SK-N-SH (cell line): ENCODE measurements at regions not wholly inside any gene's neighbourhood (a gene's known extent, or its start where the extent isn't known, plus 50 kb on each side); places are given as distances from the start of the nearest gene placed in this dataset.
"Not testable (repeated sequence)": the region's sequence is repeated elsewhere in the genome, so short reads cannot be mapped to it uniquely, and the experiment has no call there.

Source experiments
- CTCF ChIA-PET: fragments of 300-600, 350-600 bp; formaldehyde crosslinking; extraction: SDS; loops from one replicate; lab custom pipeline; 2021; lab: Yijun Ruan, JAX
- POLR2A ChIA-PET: fragments of 350-600 bp; sonication (Branson Sonifier 250); formaldehyde crosslinking; extraction: SDS; loops from one replicate; lab custom pipeline; 2020; ENCODE audit warnings: antibody characterized with exemption, inconsistent platforms; lab: Yijun Ruan, JAX
- DNase-seq: peaks from one replicate; pipeline ENCODE4 v3.0.0; 2012
- H2AFZ ChIP-seq: fragments of 200-600 bp; sonication (generic); 2 replicates; pipeline ENCODE4 v1.8.1; 2016; ENCODE audit warnings: antibody characterized with exemption, mild to moderate bottlenecking, low read depth
- H3F3A ChIP-seq: fragments of 200-600 bp; sonication (generic); replicated peaks from 2 replicates; pipeline ENCODE3; 2016; ENCODE audit warnings: antibody characterized with exemption, mild to moderate bottlenecking; ENCODE audit not compliant: insufficient read depth
- H3K27ac ChIP-seq, 2 experiments: fragments of 200-500 bp in 1 of 2; fragments of 200-600 bp in 1 of 2; sonication (Bioruptor generic) in 1 of 2; sonication (generic), shearing (Covaris generic) in 1 of 2; 2 replicates each; pipeline versions ENCODE4 v1.5.1 to v1.6.1; 2014 to 2016; ENCODE audit warnings: low read depth in 2 of 2, inconsistent platforms in 1 of 2, low read length in 1 of 2, mild to moderate bottlenecking in 1 of 2, mixed read lengths in 1 of 2
- H3K27me3 ChIP-seq: fragments of 200-600 bp; sonication (generic), shearing (Covaris generic); 2 replicates; pipeline ENCODE4 v1.6.1; 2016; ENCODE audit warnings: mixed run types; ENCODE audit not compliant: insufficient read depth
- H3K36me3 ChIP-seq, 2 experiments: fragments of 200-500 bp in 1 of 2; fragments of 200-600 bp in 1 of 2; sonication (Bioruptor generic) in 1 of 2; sonication (generic) in 1 of 2; replicated peaks in 1 of 2; 2 replicates each; pipeline versions ENCODE3 to v1.5.1; 2014 to 2016; ENCODE audit warnings: low read length in 1 of 2, mild to moderate bottlenecking in 1 of 2; ENCODE audit not compliant: insufficient read depth in 2 of 2, control insufficient read depth in 1 of 2
- H3K4me1 ChIP-seq, 2 experiments: fragments of 200-500 bp in 1 of 2; fragments of 200-600 bp in 1 of 2; sonication (Bioruptor generic) in 1 of 2; sonication (generic), shearing (Covaris generic) in 1 of 2; 2 replicates each; pipeline versions ENCODE4 v1.5.1 to v1.6.1; 2014 to 2016; ENCODE audit warnings: low read depth in 1 of 2, low read length in 1 of 2, mixed run types in 1 of 2; ENCODE audit not compliant: insufficient read depth in 2 of 2, control insufficient read depth in 1 of 2
- H3K4me2 ChIP-seq: fragments of 200-600 bp; sonication (generic), shearing (Covaris generic); 2 replicates; pipeline ENCODE4 v1.6.1; 2017; ENCODE audit warnings: mixed run types
- H3K4me3 ChIP-seq, 2 experiments: fragments of 200-500 bp in 1 of 2; fragments of 200-600 bp in 1 of 2; sonication (Bioruptor generic) in 1 of 2; sonication (generic), shearing (Covaris generic) in 1 of 2; 2 replicates each; pipeline versions ENCODE4 v1.5.1 to v1.8.1; 2014 to 2016; ENCODE audit warnings: low read depth in 2 of 2, inconsistent platforms in 1 of 2, low read length in 1 of 2, mild to moderate bottlenecking in 1 of 2, mixed read lengths in 1 of 2, moderate library complexity in 1 of 2
- H3K79me2 ChIP-seq: fragments of 200-600 bp; sonication (generic); 2 replicates; pipeline ENCODE4 v1.8.1; 2017; ENCODE audit warnings: mild to moderate bottlenecking; ENCODE audit not compliant: insufficient read depth
- H3K9ac ChIP-seq: fragments of 200-600 bp; sonication (generic); 2 replicates; pipeline ENCODE4 v1.6.1; 2017; ENCODE audit warnings: mixed run types
- H3K9me2 ChIP-seq: fragments of 200-600 bp; sonication (generic); 2 replicates; pipeline ENCODE4 v1.6.1; 2017; ENCODE audit warnings: mixed run types
- H3K9me3 ChIP-seq: fragments of 200-600 bp; sonication (generic); 2 replicates; pipeline ENCODE4 v1.6.1; 2017; ENCODE audit warnings: mixed run types, mild to moderate bottlenecking, moderate library complexity
- H4K20me1 ChIP-seq: fragments of 200-600 bp; sonication (generic); 2 replicates; pipeline ENCODE4 v1.6.1; 2017; ENCODE audit warnings: mild to moderate bottlenecking, mixed run types; ENCODE audit not compliant: insufficient read depth
- CHD2 ChIP-seq: fragments of 150-350 bp; IDR thresholded peaks from 2 replicates; pipeline ENCODE4 v1.6.1; 2018; ENCODE audit warnings: low read length; ENCODE audit not compliant: partially characterized antibody
- FOXM1 ChIP-seq: IDR thresholded peaks from 2 replicates; pipeline ENCODE4 v1.4.0; 2012; ENCODE audit warnings: low read depth, mild to moderate bottlenecking
- GABPA ChIP-seq: IDR thresholded peaks from 2 replicates; pipeline ENCODE4 v1.4.0; 2012; ENCODE audit warnings: low read depth, mild to moderate bottlenecking
- JUND ChIP-seq: IDR thresholded peaks from 2 replicates; pipeline ENCODE4 v1.4.0; 2012
- MAX ChIP-seq: IDR thresholded peaks from 2 replicates; pipeline ENCODE4 v1.4.0; 2012; ENCODE audit warnings: low read depth
- NFIC ChIP-seq: IDR thresholded peaks from 2 replicates; pipeline ENCODE4 v1.4.0; 2012; ENCODE audit warnings: borderline replicate concordance
- NRF1 ChIP-seq: IDR thresholded peaks from 2 replicates; pipeline ENCODE4 v1.6.1; 2012; ENCODE audit warnings: low read depth, mild to moderate bottlenecking, low read length
- PBX3 ChIP-seq: IDR thresholded peaks from 2 replicates; pipeline ENCODE4; 2012
- RCOR1 ChIP-seq: fragments of 150-350 bp; IDR thresholded peaks from 2 replicates; pipeline ENCODE4 v1.6.1; 2017; ENCODE audit warnings: antibody characterized with exemption, low read length
- RXRA ChIP-seq: IDR thresholded peaks from 2 replicates; pipeline ENCODE4 v1.4.0; 2012; ENCODE audit warnings: low read depth, mild to moderate bottlenecking, borderline replicate concordance
- SMC3 ChIP-seq: IDR thresholded peaks from 2 replicates; pipeline ENCODE4 v1.6.1; 2012; ENCODE audit warnings: low read depth, low read length, improper control_type of control experiment
- TAF1 ChIP-seq: IDR thresholded peaks from 2 replicates; pipeline ENCODE4 v1.6.1; 2012; ENCODE audit warnings: low read depth, mild to moderate bottlenecking, low read length, moderate library complexity, borderline replicate concordance
- TEAD4 ChIP-seq: IDR thresholded peaks from 2 replicates; pipeline ENCODE4 v1.4.0; 2012; ENCODE audit warnings: mild to moderate bottlenecking, borderline replicate concordance; ENCODE audit not compliant: insufficient read depth
- USF2 ChIP-seq: fragments of 150-350 bp; IDR thresholded peaks from 2 replicates; pipeline ENCODE4 v1.6.1; 2017; ENCODE audit warnings: antibody characterized with exemption, low read length, low read depth, borderline replicate concordance
- WGBS: methylation state at CpG from one replicate; pipeline ENCODE4 v1.1.6; 2017; ENCODE audit warnings: low lambda C conversion rate; 5-methylcytosine and 5-hydroxymethylcytosine counted together
- TF ChIP-seq, protein P1 (sequence below): fragments of 200-600 bp; sonication (generic); IDR thresholded peaks from 2 replicates; pipeline ENCODE4 v1.6.1; 2017; ENCODE audit warnings: antibody characterized with exemption, mild to moderate bottlenecking, moderate library complexity

DNA sequence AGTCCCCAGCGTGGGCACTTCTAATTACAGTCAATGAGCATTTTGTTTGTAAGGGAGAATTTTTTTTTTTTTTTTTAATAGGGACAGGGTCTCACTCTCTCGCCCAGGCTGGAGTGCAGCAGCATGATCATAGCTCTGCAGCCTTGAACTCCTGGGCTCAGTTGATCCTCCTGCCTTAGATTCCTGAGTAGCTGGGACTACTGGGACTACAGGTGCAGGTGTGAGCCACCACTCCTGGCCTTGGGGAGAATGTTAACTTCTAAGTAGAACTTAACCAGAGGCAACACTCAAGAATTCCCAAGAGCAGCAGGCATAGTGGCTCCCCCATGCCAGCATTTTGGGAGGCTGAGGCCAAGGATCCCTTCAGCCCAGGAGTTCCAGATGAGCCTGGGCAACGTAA, 52.9 kb upstream of the ZNF217 start:
- Histone ChIP-seq H3K36me3 (no peaks in the 10 kb centered on the region), H3K4me1 (peaks cover 0 to 19% of the 10 kb centered on the region in 2 experiments; a peak in 3 of 4 replicates), H3K4me3 (no peak overlapping the region), H3K4me2 (no peak overlapping the region), H3K9me3 (no peaks in the 10 kb centered on the region), H3F3A (peaks cover 27% of the 10 kb centered on the region), H3K27ac (no peak overlapping the region), H3K27me3 (no peaks in the 10 kb centered on the region)
- WGBS, result 91% methylated on average over 3 of the region's 3 CpGs
- TF ChIP-seq RXRA, result no peak
- TF ChIP-seq FOXM1, result no peak
- no peak for TF ChIP-seq USF2
- TF ChIP-seq GABPA, result no peak
- no peak for TF ChIP-seq CHD2
- TF ChIP-seq RCOR1, result no peak
- no peak for TF ChIP-seq TEAD4
- TF ChIP-seq NFIC, result no peak
- no peak for TF ChIP-seq JUND
- TF ChIP-seq, all 33 proteins: peak for 0
- Histone ChIP-seq H4K20me1 (no peaks in the 10 kb centered on the region), H3K9ac (no peak overlapping the region), H3K79me2 (no peaks in the 10 kb centered on the region), H2AFZ (no peak overlapping the region), H3K9me2 (no peaks in the 10 kb centered on the region)
- no peak for DNase-seq
- POLR2A ChIA-PET, result interaction anchor here (0.6 kb wide), 1 partner anchor 111 kb away, joined by 4 read pairs; no protein-coding TSS in a partner anchor
- CTCF ChIA-PET, result no interaction called here

GRCh38 chr20:53645582-53645897, 51.9 kb upstream of the ZNF217 start:
- Histone ChIP-seq H3K9ac (no peak overlapping the region), H3F3A (peaks cover 30% of the 10 kb centered on the region), H3K9me2 (no peaks in the 10 kb centered on the region), H3K9me3 (no peaks in the 10 kb centered on the region), H4K20me1 (no peaks in the 10 kb centered on the region), H2AFZ (no peak overlapping the region; the same call in 1 of the 2 replicates), H3K79me2 (no peaks in the 10 kb centered on the region), H3K4me1 (peaks cover 0 to 19% of the 10 kb centered on the region in 2 experiments; a peak in 3 of 4 replicates), H3K27me3 (no peaks in the 10 kb centered on the region), H3K4me3 (no peak overlapping the region), H3K27ac (no peak overlapping the region), H3K4me2 (no peak overlapping the region), H3K36me3 (no peaks in the 10 kb centered on the region)
- TF ChIP-seq NRF1 (no peak), TEAD4 (no peak), MAX (no peak), PBX3 (no peak), TAF1 (no peak), SMC3 (no peak)
- TF ChIP-seq, protein P1, sequence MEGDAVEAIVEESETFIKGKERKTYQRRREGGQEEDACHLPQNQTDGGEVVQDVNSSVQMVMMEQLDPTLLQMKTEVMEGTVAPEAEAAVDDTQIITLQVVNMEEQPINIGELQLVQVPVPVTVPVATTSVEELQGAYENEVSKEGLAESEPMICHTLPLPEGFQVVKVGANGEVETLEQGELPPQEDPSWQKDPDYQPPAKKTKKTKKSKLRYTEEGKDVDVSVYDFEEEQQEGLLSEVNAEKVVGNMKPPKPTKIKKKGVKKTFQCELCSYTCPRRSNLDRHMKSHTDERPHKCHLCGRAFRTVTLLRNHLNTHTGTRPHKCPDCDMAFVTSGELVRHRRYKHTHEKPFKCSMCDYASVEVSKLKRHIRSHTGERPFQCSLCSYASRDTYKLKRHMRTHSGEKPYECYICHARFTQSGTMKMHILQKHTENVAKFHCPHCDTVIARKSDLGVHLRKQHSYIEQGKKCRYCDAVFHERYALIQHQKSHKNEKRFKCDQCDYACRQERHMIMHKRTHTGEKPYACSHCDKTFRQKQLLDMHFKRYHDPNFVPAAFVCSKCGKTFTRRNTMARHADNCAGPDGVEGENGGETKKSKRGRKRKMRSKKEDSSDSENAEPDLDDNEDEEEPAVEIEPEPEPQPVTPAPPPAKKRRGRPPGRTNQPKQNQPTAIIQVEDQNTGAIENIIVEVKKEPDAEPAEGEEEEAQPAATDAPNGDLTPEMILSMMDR, result no peak
- 90% methylated on average over 2 of the region's 2 CpGs for WGBS
- DNase-seq, result no peak
- ChIA-PET CTCF (no interaction called here), POLR2A (no interaction called here)

- H4K20me1 ChIP-seq, H3K79me2 ChIP-seq, H3K9ac ChIP-seq, H3K4me3 ChIP-seq, POLR2A ChIA-PET, CTCF ChIA-PET, H3K9me2 ChIP-seq, DNase-seq, H3K4me2 ChIP-seq, H3K27ac ChIP-seq, H3K36me3 ChIP-seq, H2AFZ ChIP-seq, H3K27me3 ChIP-seq, H3K9me3 ChIP-seq: not testable (repeated sequence)
- 96% methylated on average over 7 of the region's 8 CpGs for WGBS
- Histone ChIP-seq H3F3A (peaks cover 30% of the 10 kb centered on the region), H3K4me1 (peaks cover 0 to 19% of the 10 kb centered on the region in 2 experiments; a peak in 3 of 4 replicates)
Observed at GRCh38 chr20:53644108-53644507, 50.5 kb upstream of the ZNF217 start.
